ENCODE measurements at regions not wholly inside any gene's neighbourhood (a gene's known extent, or its start where the extent isn't known, plus 50 kb on each side); places are given as distances from the start of the nearest gene placed in this dataset.

- H3K4me1 ChIP-seq (ENCODE audit: insufficient read depth, low read length), result peaks cover 7% of the 10 kb centered on the region
- no peaks in the 10 kb centered on the region for H4K20me1 ChIP-seq (ENCODE audit: insufficient read depth, low read length)
- no peaks in the 10 kb centered on the region for H3K79me2 ChIP-seq (ENCODE audit: insufficient read depth, low read length)
- H3K36me3 ChIP-seq (ENCODE audit: insufficient read depth, low read length), result no peaks in the 10 kb centered on the region
- H3K9me3 ChIP-seq (ENCODE audit: insufficient read depth, low read length, severe bottlenecking), result no peaks in the 10 kb centered on the region
- no peak overlapping the region for H2AFZ ChIP-seq (ENCODE audit: low read depth, low read length)
- no peak overlapping the region for H3K27ac ChIP-seq (ENCODE audit: low read length)
- H3K9ac ChIP-seq (ENCODE audit: low read depth, low read length), result no peak overlapping the region
- DNase-seq (no peak), ATAC-seq (ENCODE audit: insufficient read depth, low read depth) (no peak)
- H3K4me3 ChIP-seq (ENCODE audit: low read depth in 1 of 2, low read length in 2 of 2), result no peak overlapping the region
- TF ChIP-seq EZH2 (IDR thresholded peaks at IDR 0.05; ENCODE audit: borderline replicate concordance, low read depth, low read length, severe bottlenecking) (no peak), CTCF (IDR thresholded peaks at IDR 0.05; ENCODE audit: borderline replicate concordance, extremely low read depth, low read length, poor library complexity, severe bottlenecking) (no peak)
- H3K4me2 ChIP-seq (ENCODE audit: insufficient read depth, low read length), result no peak overlapping the region
- no peaks in the 10 kb centered on the region for H3K27me3 ChIP-seq (ENCODE audit: insufficient read depth, low read length, poor library complexity)
These were observed 75.0 kb upstream of the DYRK2 start for GRCh38 chr12:67573566-67573965.

- Histone ChIP-seq H3K79me2 (ENCODE audit: insufficient read depth, low read length) (no peaks in the 10 kb centered on the region), H3K27me3 (ENCODE audit: insufficient read depth, low read length, poor library complexity) (no peaks in the 10 kb centered on the region), H3K4me2 (ENCODE audit: insufficient read depth, low read length) (peak overlapping the region; percentile 44), H2AFZ (ENCODE audit: low read depth, low read length) (peak overlapping the region; percentile 9; the same call in 1 of the 2 replicates), H3K36me3 (ENCODE audit: insufficient read depth, low read length) (no peaks in the 10 kb centered on the region), H3K9me3 (ENCODE audit: insufficient read depth, low read length, severe bottlenecking) (no peaks in the 10 kb centered on the region), H3K4me1 (ENCODE audit: insufficient read depth, low read length) (peaks cover 30% of the 10 kb centered on the region), H3K4me3 (ENCODE audit: low read depth in 1 of 2, low read length in 2 of 2) (no peak overlapping the region), H4K20me1 (ENCODE audit: insufficient read depth, low read length) (no peaks in the 10 kb centered on the region), H3K9ac (ENCODE audit: low read depth, low read length) (peak overlapping the region; percentile 35; the same call in 1 of the 2 replicates), H3K27ac (ENCODE audit: low read length) (peak overlapping the region; percentile 79)
- peak; percentile 54 for DNase-seq
- no peak for TF ChIP-seq CTCF (IDR thresholded peaks at IDR 0.05; ENCODE audit: borderline replicate concordance, extremely low read depth, low read length, poor library complexity, severe bottlenecking)
- TF ChIP-seq EZH2 (IDR thresholded peaks at IDR 0.05; ENCODE audit: borderline replicate concordance, low read depth, low read length, severe bottlenecking), result no peak
- ATAC-seq (ENCODE audit: insufficient read depth, low read depth), result peak; percentile 91
These were observed 69.4 kb upstream of the DYRK2 start for GRCh38 chr12:67578976-67579661.

- Histone ChIP-seq H3K4me2 (ENCODE audit: insufficient read depth, low read length) (peak overlapping the region; percentile 44; the same call in 1 of the 2 replicates), H3K4me1 (ENCODE audit: insufficient read depth, low read length) (peaks cover 30% of the 10 kb centered on the region), H4K20me1 (ENCODE audit: insufficient read depth, low read length) (no peaks in the 10 kb centered on the region), H3K9ac (ENCODE audit: low read depth, low read length) (peak overlapping the region; percentile 3; the same call in 1 of the 2 replicates), H3K9me3 (ENCODE audit: insufficient read depth, low read length, severe bottlenecking) (no peaks in the 10 kb centered on the region), H3K27ac (ENCODE audit: low read length) (peak overlapping the region; percentile 79), H3K79me2 (ENCODE audit: insufficient read depth, low read length) (no peaks in the 10 kb centered on the region), H3K27me3 (ENCODE audit: insufficient read depth, low read length, poor library complexity) (no peaks in the 10 kb centered on the region), H2AFZ (ENCODE audit: low read depth, low read length) (no peak overlapping the region), H3K36me3 (ENCODE audit: insufficient read depth, low read length) (no peaks in the 10 kb centered on the region), H3K4me3 (ENCODE audit: low read depth in 1 of 2, low read length in 2 of 2) (no peak overlapping the region)
- no peak for TF ChIP-seq EZH2 (IDR thresholded peaks at IDR 0.05; ENCODE audit: borderline replicate concordance, low read depth, low read length, severe bottlenecking)
- TF ChIP-seq CTCF (IDR thresholded peaks at IDR 0.05; ENCODE audit: borderline replicate concordance, extremely low read depth, low read length, poor library complexity, severe bottlenecking), result no peak
- no peak for DNase-seq
- ATAC-seq (ENCODE audit: insufficient read depth, low read depth), result peak; percentile 68
These were observed 68.9 kb upstream of the DYRK2 start for GRCh38 chr12:67579662-67580003.
